ENCODE measurements at regions not wholly inside any gene's neighbourhood (a gene's known extent, or its start where the extent isn't known, plus 50 kb on each side); places are given as distances from the start of the nearest gene placed in this dataset.

- H2AFZ ChIP-seq (ENCODE audit: insufficient read depth, low read depth, low read length, poor library complexity, severe bottlenecking): no peak overlapping the region
- no peak overlapping the region for H3K4me3 ChIP-seq (replicated peaks in 1 of 3; ENCODE audit: low read depth in 2 of 3, low read length in 3 of 3)
- no peaks in the 10 kb centered on the region for H3K4me1 Mint-ChIP-seq
- H3K9me3 ChIP-seq (replicated peaks in 1 of 2; ENCODE audit: control insufficient read depth in 1 of 2, insufficient read depth in 1 of 2, low read length in 2 of 2): no peaks in the 10 kb centered on the region
- H3K79me2 ChIP-seq (ENCODE audit: insufficient read depth, low read length): no peaks in the 10 kb centered on the region
- WGBS (ENCODE audit: insufficient coverage): no CpG with 5 or more reads among the region's 1 CpG
- no peak overlapping the region for H3K4me3 Mint-ChIP-seq
- H3K27me3 Mint-ChIP-seq (ENCODE audit: low read depth in 3 of 3): no peaks in the 10 kb centered on the region
- no peaks in the 10 kb centered on the region for H3K4me1 ChIP-seq (ENCODE audit: control insufficient read depth in 1 of 2, insufficient read depth in 2 of 2, low read length in 2 of 2)
- H3K36me3 ChIP-seq (replicated peaks in 1 of 2; ENCODE audit: control insufficient read depth in 1 of 2, insufficient read depth in 2 of 2, low read length in 2 of 2): no peaks in the 10 kb centered on the region
- intact Hi-C loops (cut with micrococcal nuclease): no loop called here
- no peaks in the 10 kb centered on the region for H3K27me3 ChIP-seq (ENCODE audit: control insufficient read depth in 2 of 2, insufficient read depth in 2 of 2, low read length in 2 of 2)
- H3K27ac ChIP-seq (ENCODE audit: low read depth in 1 of 2, low read length in 2 of 2): no peak overlapping the region
- H3K4me2 ChIP-seq (replicated peaks; ENCODE audit: extremely low read depth, low read length, poor library complexity, severe bottlenecking): no peak overlapping the region
- H3K36me3 Mint-ChIP-seq: no peaks in the 10 kb centered on the region
- no peak for DNase-seq
- no peaks in the 10 kb centered on the region for H3K9me3 Mint-ChIP-seq
- TF ChIP-seq CTCF (IDR thresholded peaks at IDR 0.05): no peak
- H3K27ac Mint-ChIP-seq: no peak overlapping the region
- no peak overlapping the region for H3K9ac ChIP-seq (ENCODE audit: insufficient read depth, low read length, poor library complexity, severe bottlenecking)
- no peaks in the 10 kb centered on the region for H4K20me1 ChIP-seq (ENCODE audit: insufficient read depth, low read length)
Observed at GRCh38 chr4:131248314-131248713, 1900.8 kb upstream of the PCDH10 start.

- TF ChIP-seq CTCF (IDR thresholded peaks at IDR 0.05): no peak
- Histone ChIP-seq H4K20me1 (ENCODE audit: insufficient read depth, low read length) (no peaks in the 10 kb centered on the region), H3K27me3 (ENCODE audit: control insufficient read depth in 2 of 2, insufficient read depth in 2 of 2, low read length in 2 of 2) (no peaks in the 10 kb centered on the region), H3K36me3 (replicated peaks in 1 of 2; ENCODE audit: control insufficient read depth in 1 of 2, insufficient read depth in 2 of 2, low read length in 2 of 2) (no peaks in the 10 kb centered on the region), H2AFZ (ENCODE audit: insufficient read depth, low read depth, low read length, poor library complexity, severe bottlenecking) (no peak overlapping the region), H3K9me3 (replicated peaks in 1 of 2; ENCODE audit: control insufficient read depth in 1 of 2, insufficient read depth in 1 of 2, low read length in 2 of 2) (no peaks in the 10 kb centered on the region), H3K4me2 (replicated peaks; ENCODE audit: extremely low read depth, low read length, poor library complexity, severe bottlenecking) (no peak overlapping the region), H3K27ac (ENCODE audit: low read depth in 1 of 2, low read length in 2 of 2) (no peak overlapping the region), H3K9ac (ENCODE audit: insufficient read depth, low read length, poor library complexity, severe bottlenecking) (no peak overlapping the region), H3K4me3 (replicated peaks in 1 of 3; ENCODE audit: low read depth in 2 of 3, low read length in 3 of 3) (no peak overlapping the region), H3K79me2 (ENCODE audit: insufficient read depth, low read length) (no peaks in the 10 kb centered on the region), H3K4me1 (ENCODE audit: control insufficient read depth in 1 of 2, insufficient read depth in 2 of 2, low read length in 2 of 2) (no peaks in the 10 kb centered on the region)
- WGBS (ENCODE audit: insufficient coverage): 90% methylated on average over 3 of the region's 3 CpGs
- Mint-ChIP-seq H3K27me3 (ENCODE audit: low read depth in 3 of 3) (no peaks in the 10 kb centered on the region), H3K4me1 (no peaks in the 10 kb centered on the region), H3K27ac (no peak overlapping the region), H3K4me3 (no peak overlapping the region), H3K9me3 (no peaks in the 10 kb centered on the region), H3K36me3 (no peaks in the 10 kb centered on the region)
- DNase-seq: no peak
- intact Hi-C loops (cut with micrococcal nuclease): no loop called here
Observed at GRCh38 chr4:131251321-131251720, 1897.8 kb upstream of the PCDH10 start.
